HCT116 (cell line): ENCODE measurements at regions not wholly inside any gene's neighbourhood (a gene's known extent, or its start where the extent isn't known, plus 50 kb on each side); places are given as distances from the start of the nearest gene placed in this dataset.

Source experiments
- ATAC-seq: fragments of 200-7000 bp; cut with Tn5 transposase; 2 replicates; pipeline ENCODE4 v1.9.1; 2020; ENCODE audit warnings: mild to moderate bottlenecking, moderate library complexity
- BruUV-seq: library from RNA; stranded (reverse); fragments of 400-500 nt; replicated peaks from 2 replicates; lab custom pipeline; 2021; lab: Mats Ljungman, UMichigan
- CTCF ChIA-PET: fragments of 300-600 bp; sonication (Branson Sonifier 250); formaldehyde crosslinking; loops from one replicate; lab custom pipeline; 2021; ENCODE audit warnings: antibody characterized with exemption; lab: Charles Lee
- POLR2A ChIA-PET: fragments of 300-600, 350-600 bp; sonication (Branson Sonifier 250); formaldehyde crosslinking; loops from one replicate; lab custom pipeline; 2021; ENCODE audit warnings: antibody characterized with exemption; lab: Charles Lee
- RAD21 ChIA-PET, 2 experiments: fragments of 300-600 bp; sonication (Branson Sonifier 250); formaldehyde crosslinking; loops; one replicate each; lab custom pipeline; 2023; ENCODE audit warnings: low total read pairs in 2 of 2; ENCODE audit not compliant: uncharacterized antibody in 2 of 2, unreplicated experiment in 2 of 2, low non-redundant PET in 1 of 2; lab: Charles Lee
- DNase-seq: peaks from one replicate; pipeline ENCODE4 v3.0.0-alpha.2; 2010; ENCODE audit warnings: low read depth, low spot score
- H2AFZ ChIP-seq: fragments of 200-600 bp; shearing (Covaris generic), sonication (generic); 2 replicates; pipeline ENCODE4 v1.6.1; 2017; ENCODE audit warnings: low read depth, mixed run types, mixed read lengths, antibody characterized with exemption, low read length; ENCODE audit not compliant: poor library complexity, severe bottlenecking
- H3K27ac ChIP-seq: 2 replicates; pipeline ENCODE4 v1.5.1; 2012; ENCODE audit warnings: low read depth, low read length
- H3K27me3 ChIP-seq: fragments of 200-600 bp; sonication (generic); 2 replicates; pipeline ENCODE4 v1.6.1; 2016; ENCODE audit warnings: mixed run types, low read length, mixed read lengths; ENCODE audit not compliant: insufficient read depth
- H3K36me3 ChIP-seq, 2 experiments: fragments of 200-500 bp in 1 of 2; fragments of 200-600 bp in 1 of 2; sonication (Bioruptor generic) in 1 of 2; sonication (generic) in 1 of 2; 2 replicates each; pipeline versions ENCODE4 v1.5.1 to v1.6.1; 2014 to 2016; ENCODE audit warnings: low read length in 2 of 2, inconsistent platforms in 1 of 2, mixed read lengths in 1 of 2, mixed run types in 1 of 2; ENCODE audit not compliant: insufficient read depth in 2 of 2, control insufficient read depth in 1 of 2
- H3K4me1 ChIP-seq, 2 experiments: fragments of 200-600 bp in 1 of 2; sonication (generic) in 1 of 2; 2 replicates each; pipeline versions ENCODE4 v1.5.1 to v1.6.1; 2012 to 2017; ENCODE audit warnings: low read length in 2 of 2, inconsistent platforms in 1 of 2, mild to moderate bottlenecking in 1 of 2, mixed read lengths in 1 of 2, mixed run types in 1 of 2, moderate library complexity in 1 of 2; ENCODE audit not compliant: insufficient read depth in 2 of 2, control insufficient read depth in 1 of 2
- H3K4me2 ChIP-seq: fragments of 200-600 bp; sonication (generic); 2 replicates; pipeline ENCODE4 v1.6.1; 2017; ENCODE audit warnings: mixed run types, low read length, mixed read lengths
- H3K4me3 ChIP-seq, 2 experiments: fragments of 200-600 bp in 1 of 2; sonication (generic) in 1 of 2; replicated peaks in 1 of 2; 2 replicates each; pipeline ENCODE4 v1.5.1; 2011 to 2016; ENCODE audit warnings: low read length in 2 of 2, control low read depth in 1 of 2, low read depth in 1 of 2, mild to moderate bottlenecking in 1 of 2, mixed read lengths in 1 of 2, mixed run types in 1 of 2
- H3K79me2 ChIP-seq: fragments of 200-600 bp; sonication (generic); 2 replicates; pipeline ENCODE4 v1.6.1; 2017; ENCODE audit warnings: mild to moderate bottlenecking, mixed run types, low read length, moderate library complexity, mixed read lengths; ENCODE audit not compliant: insufficient read depth
- H3K9ac ChIP-seq: fragments of 200-600 bp; sonication (generic); 2 replicates; pipeline ENCODE4 v1.6.1; 2016; ENCODE audit warnings: low read length, mixed read lengths
- H3K9me2 ChIP-seq: fragments of 200-600 bp; sonication (generic), shearing (Covaris generic); 2 replicates; pipeline ENCODE4 v1.6.1; 2017; ENCODE audit warnings: mixed run types, mild to moderate bottlenecking, moderate library complexity; ENCODE audit not compliant: insufficient read depth
- H3K9me3 ChIP-seq, 2 experiments: fragments of 200-500 bp in 1 of 2; fragments of 200-600 bp in 1 of 2; sonication (Bioruptor generic) in 1 of 2; sonication (generic) in 1 of 2; 2 replicates each; pipeline ENCODE4 v1.6.1; 2014 to 2017; ENCODE audit warnings: low read length in 2 of 2, mixed read lengths in 2 of 2, inconsistent platforms in 1 of 2, low read depth in 1 of 2, mild to moderate bottlenecking in 1 of 2, mixed run types in 1 of 2, moderate library complexity in 1 of 2; ENCODE audit not compliant: control insufficient read depth in 1 of 2, insufficient read depth in 1 of 2
- H4K20me1 ChIP-seq: fragments of 200-600 bp; sonication (generic), shearing (Covaris generic); 2 replicates; pipeline ENCODE4 v1.6.1; 2017; ENCODE audit warnings: mixed run types, mild to moderate bottlenecking, moderate library complexity; ENCODE audit not compliant: insufficient read depth
- ATF3 ChIP-seq: IDR thresholded peaks from 2 replicates; pipeline ENCODE4 v1.6.1; 2012
- CEBPB ChIP-seq: IDR thresholded peaks from 2 replicates; pipeline ENCODE4 v1.6.1; 2012; ENCODE audit warnings: low read depth
- CTCF ChIP-seq, 3 experiments: fragments of 200-600 bp in 1 of 3; sonication (generic) in 1 of 3; IDR thresholded peaks in 2 of 3; conservative IDR thresholded peaks in 1 of 3; 2 replicates each; pipeline ENCODE4 v1.5.1; 2012 to 2017; ENCODE audit warnings: low read depth in 2 of 3, low read length in 2 of 3, antibody characterized with exemption in 1 of 3, borderline replicate concordance in 1 of 3, control low read depth in 1 of 3, mild to moderate bottlenecking in 1 of 3, mixed read lengths in 1 of 3, mixed run types in 1 of 3, moderate library complexity in 1 of 3; ENCODE audit not compliant: insufficient read depth in 1 of 3
- ELF1 ChIP-seq: IDR thresholded peaks from 2 replicates; pipeline ENCODE4 v1.6.1; 2012; ENCODE audit warnings: low read depth, borderline replicate concordance
- EZH2 ChIP-seq: fragments of 200-600 bp; sonication (generic); IDR thresholded peaks from 2 replicates; pipeline ENCODE4 v1.6.1; 2017; ENCODE audit warnings: antibody characterized with exemption, mixed run types
- EZH2phosphoT487 ChIP-seq: fragments of 200-600 bp; IDR thresholded peaks from 2 replicates; pipeline ENCODE4 v1.6.1; 2018; ENCODE audit warnings: antibody characterized with exemption, borderline replicate concordance
- FOSL1 ChIP-seq: IDR thresholded peaks from 2 replicates; pipeline ENCODE4 v1.6.1; 2012; ENCODE audit warnings: low read depth
- MAX ChIP-seq: IDR thresholded peaks from 2 replicates; pipeline ENCODE4 v1.6.1; 2012
- POLR2A ChIP-seq: IDR thresholded peaks from 2 replicates; pipeline ENCODE4 v1.7.0; 2011; ENCODE audit warnings: borderline replicate concordance; ENCODE audit not compliant: insufficient read depth, insufficient read length; ENCODE audit errors: extremely low read depth
- POLR2AphosphoS5 ChIP-seq: IDR thresholded peaks from 2 replicates; pipeline ENCODE4 v1.6.1; 2011; ENCODE audit warnings: mild to moderate bottlenecking, low read depth, low read length, moderate library complexity
- RAD21 ChIP-seq: IDR thresholded peaks from 2 replicates; pipeline ENCODE4 v1.6.1; 2012; ENCODE audit warnings: low read depth, mild to moderate bottlenecking
- REST ChIP-seq: IDR thresholded peaks from 2 replicates; pipeline ENCODE4 v1.6.1; 2012; ENCODE audit warnings: low read depth
- SIN3A ChIP-seq: IDR thresholded peaks from 2 replicates; pipeline ENCODE4 v1.6.1; 2012; ENCODE audit warnings: low read depth
- SRF ChIP-seq: IDR thresholded peaks from 2 replicates; pipeline ENCODE4 v1.6.1; 2012; ENCODE audit warnings: low read depth
- TCF7L2 ChIP-seq: IDR thresholded peaks from 2 replicates; pipeline ENCODE4 v1.7.0; 2011; ENCODE audit warnings: borderline replicate concordance, inconsistent platforms; ENCODE audit not compliant: insufficient read depth, insufficient read length; ENCODE audit errors: extremely low read depth
- YY1 ChIP-seq: IDR thresholded peaks from 2 replicates; pipeline ENCODE4 v1.6.1; 2011; ENCODE audit warnings: low read length, low read depth, moderate library complexity, mild to moderate bottlenecking; ENCODE audit not compliant: insufficient replicate concordance; ENCODE audit errors: extremely low read depth
- ZFX ChIP-seq: fragments of 450-650 bp; IDR thresholded peaks from 2 replicates; pipeline ENCODE4 v1.6.1; 2017
- intact Hi-C: fragments of 100-400 bp; cut with micrococcal nuclease; formaldehyde crosslinking; loops from 2 replicates; pipeline ENCODE4 v1.10.0; 2022

GRCh38 chr4:77308843-77309242 lies 151.8 kb downstream of the CCNG2 start:
- H3K36me3 ChIP-seq = no peaks in the 10 kb centered on the region
- no peak overlapping the region for H3K9ac ChIP-seq
- no peak overlapping the region for H3K4me3 ChIP-seq
- H3K27ac ChIP-seq = no peak overlapping the region
- peak; percentile 10 for DNase-seq
- H2AFZ ChIP-seq = no peak overlapping the region
- CTCF ChIA-PET = interaction anchor here (1.1 to 1.2 kb wide), 2 partner anchors 69 to 82 kb away, joined by 5 to 6 read pairs; no protein-coding TSS in a partner anchor
- RAD21 ChIA-PET = interaction anchor here in 1 of 2 experiments (1.0 kb wide), 1 partner anchor 67 kb away, joined by 6 read pairs; no protein-coding TSS in a partner anchor
- H4K20me1 ChIP-seq = no peaks in the 10 kb centered on the region
- H3K9me2 ChIP-seq = no peaks in the 10 kb centered on the region
- no peaks in the 10 kb centered on the region for H3K79me2 ChIP-seq
- H3K4me2 ChIP-seq = no peak overlapping the region
- intact Hi-C loops = loop anchor here (1.0 to 5.0 kb wide), 3 partner anchors 69 to 797 kb away; no protein-coding TSS in a partner anchor
- POLR2A ChIA-PET = no interaction called here
- no peak for TF ChIP-seq ZFX
- no peak for TF ChIP-seq FOSL1
- TF ChIP-seq ATF3 = no peak
- no peak for TF ChIP-seq SIN3A
- TF ChIP-seq EZH2phosphoT487 = no peak
- no peak for TF ChIP-seq SRF
- no peak for TF ChIP-seq MAX
- no peak for TF ChIP-seq POLR2A
- TF ChIP-seq ELF1 = no peak
- TF ChIP-seq EZH2 = no peak
- TF ChIP-seq POLR2AphosphoS5 = no peak
- TF ChIP-seq YY1 = no peak
- TF ChIP-seq CEBPB = no peak
- TF ChIP-seq TCF7L2 = no peak
- peak; percentile 53 to 62 (median 56); a peak in 4 of 6 replicates for TF ChIP-seq CTCF (IDR thresholded peaks at IDR 0.05 in 2 of 3, conservative IDR thresholded peaks at IDR 0.05 in 1 of 3; ENCODE audit: borderline replicate concordance in 1 of 3, insufficient read depth in 1 of 3, low read depth in 2 of 3, low read length in 2 of 3)
- no peak for TF ChIP-seq REST
- peak; percentile 74 for TF ChIP-seq RAD21
- H3K4me1 ChIP-seq = no peaks in the 10 kb centered on the region
- peaks cover 23% of the 10 kb centered on the region for H3K27me3 ChIP-seq
- no TSS peak for BruUV-seq
- no peaks in the 10 kb centered on the region for H3K9me3 ChIP-seq
- peak; percentile 97 for ATAC-seq
